SU-DHL-6 (cell line): ENCODE measurements at regions not wholly inside any gene's neighbourhood (a gene's known extent, or its start where the extent isn't known, plus 50 kb on each side); places are given as distances from the start of the nearest gene placed in this dataset.

Source experiments
- EZH2phosphoT487 ChIP-seq: fragments of 200-600 bp; sonication (generic), shearing (Covaris generic); conservative IDR thresholded peaks from 2 replicates; pipeline ENCODE4 v1.6.1; 2018; ENCODE audit warnings: mild to moderate bottlenecking, antibody characterized with exemption, low read length, moderate library complexity, mixed read lengths
- TF ChIP-seq, protein P1 (sequence below): fragments of 200-600 bp; sonication (generic); IDR thresholded peaks from one replicate; pipeline ENCODE4 v1.5.1; 2017; ENCODE audit warnings: antibody characterized with exemption, mild to moderate bottlenecking, low read length, moderate library complexity; ENCODE audit not compliant: insufficient read depth, poor library complexity, severe bottlenecking

DNA sequence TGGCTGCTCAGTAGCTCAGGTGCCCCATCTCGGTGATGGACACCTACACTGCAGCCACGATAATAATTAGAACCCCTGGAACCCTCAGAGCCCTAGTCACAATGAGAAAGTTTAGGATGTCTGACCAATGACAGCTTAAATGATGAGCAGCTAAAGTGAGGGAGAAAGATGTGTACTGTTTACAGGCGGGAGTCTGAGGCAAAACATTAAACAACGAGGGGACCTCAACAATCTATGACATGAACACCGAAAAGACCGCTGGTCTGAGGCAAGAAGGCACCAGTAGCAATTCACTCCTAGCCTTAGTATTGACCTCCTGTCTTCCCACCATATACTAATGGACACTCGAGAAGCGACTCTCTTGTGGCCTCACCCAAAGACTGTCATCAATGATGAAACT, 369.5 kb upstream of the SMIM31 start:
- TF ChIP-seq, protein P1, sequence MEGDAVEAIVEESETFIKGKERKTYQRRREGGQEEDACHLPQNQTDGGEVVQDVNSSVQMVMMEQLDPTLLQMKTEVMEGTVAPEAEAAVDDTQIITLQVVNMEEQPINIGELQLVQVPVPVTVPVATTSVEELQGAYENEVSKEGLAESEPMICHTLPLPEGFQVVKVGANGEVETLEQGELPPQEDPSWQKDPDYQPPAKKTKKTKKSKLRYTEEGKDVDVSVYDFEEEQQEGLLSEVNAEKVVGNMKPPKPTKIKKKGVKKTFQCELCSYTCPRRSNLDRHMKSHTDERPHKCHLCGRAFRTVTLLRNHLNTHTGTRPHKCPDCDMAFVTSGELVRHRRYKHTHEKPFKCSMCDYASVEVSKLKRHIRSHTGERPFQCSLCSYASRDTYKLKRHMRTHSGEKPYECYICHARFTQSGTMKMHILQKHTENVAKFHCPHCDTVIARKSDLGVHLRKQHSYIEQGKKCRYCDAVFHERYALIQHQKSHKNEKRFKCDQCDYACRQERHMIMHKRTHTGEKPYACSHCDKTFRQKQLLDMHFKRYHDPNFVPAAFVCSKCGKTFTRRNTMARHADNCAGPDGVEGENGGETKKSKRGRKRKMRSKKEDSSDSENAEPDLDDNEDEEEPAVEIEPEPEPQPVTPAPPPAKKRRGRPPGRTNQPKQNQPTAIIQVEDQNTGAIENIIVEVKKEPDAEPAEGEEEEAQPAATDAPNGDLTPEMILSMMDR: no peak
- no peak for TF ChIP-seq EZH2phosphoT487
